Left cardiac atrium (tissue), 4 donors: ENCODE measurements at regions not wholly inside any gene's neighbourhood (a gene's known extent, or its start where the extent isn't known, plus 50 kb on each side); places are given as distances from the start of the nearest gene placed in this dataset.
"Not testable (repeated sequence)": the region's sequence is repeated elsewhere in the genome, so short reads cannot be mapped to it uniquely, and the experiment has no call there.

Source experiments
- ATAC-seq, 2 donors: fragments of 200-7000 bp; cut with Tn5 transposase; one replicate each; pipeline ENCODE4 v1.9.1; 2020; ENCODE audit warnings: mild to moderate bottlenecking in 2 of 2, moderate library complexity in 2 of 2
- DNase-seq: peaks from one replicate; pipeline ENCODE4 v3.0.0-alpha.2; 2020
- intact Hi-C, 2 donors: fragments of 100-400 bp; cut with DNase I; formaldehyde crosslinking; loops; one replicate each; pipeline versions ENCODE4 v1.14.1 to v1.15.1; 2022 to 2023
- donor health status: DM: no; HTN: yes; CAD: no.
- donor health status: DM: no; HTN: yes; CAD: no; lungs with severe emphysema.
- donor health status: DM: yes; HTN: yes; CAD: no.
- donor health status: Dilated cardiomyopathy.

GRCh38 chr5:87015901-87016300 is 251.8 kb upstream of the RASA1 start:
- intact Hi-C loops: no loop called here
- ATAC-seq: no peak
- no peak for DNase-seq

DNA sequence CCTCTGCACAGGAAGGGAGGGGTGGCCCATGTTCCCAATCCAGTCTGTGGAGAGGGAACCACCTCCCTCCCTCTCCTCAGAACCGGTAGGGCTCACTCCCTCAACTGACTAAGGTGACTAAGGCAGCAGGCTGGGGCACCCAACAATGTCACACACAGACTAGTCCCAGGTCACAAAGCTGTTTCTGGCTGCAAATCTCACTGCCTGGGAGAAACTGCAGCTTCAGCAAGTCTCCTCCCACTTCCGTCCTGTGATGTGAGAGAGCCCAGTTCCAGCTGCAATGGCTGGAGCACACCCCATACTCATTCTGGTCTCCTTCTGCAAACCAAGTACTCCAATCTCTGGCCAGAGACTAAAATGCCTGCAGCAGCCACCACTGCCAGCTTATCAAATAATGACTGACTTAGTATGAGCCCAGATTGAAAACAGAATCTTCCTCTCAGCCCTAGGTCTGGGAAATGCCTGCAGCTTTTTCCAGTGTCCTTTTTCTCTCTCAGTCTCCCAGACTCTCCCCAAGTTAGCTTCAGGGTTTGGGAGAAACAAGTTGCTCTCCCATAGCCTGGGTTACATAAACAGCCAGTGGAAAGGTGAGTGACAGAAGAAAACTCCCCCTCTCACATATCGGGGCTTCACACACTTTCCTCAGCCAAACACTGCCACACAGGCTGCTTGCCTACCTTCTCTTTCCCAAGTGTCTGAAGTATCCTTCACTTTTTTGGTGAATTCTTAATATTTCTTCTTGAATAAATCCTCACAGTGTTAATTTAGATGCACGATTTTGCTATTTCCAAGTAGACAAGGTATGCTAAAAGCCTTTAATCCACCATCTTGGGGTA is 247.4 kb upstream of the RASA1 start:
- intact Hi-C loops: no loop called here
- DNase-seq (peak; percentile 24), ATAC-seq (peak; percentile 89 to 90)

DNA sequence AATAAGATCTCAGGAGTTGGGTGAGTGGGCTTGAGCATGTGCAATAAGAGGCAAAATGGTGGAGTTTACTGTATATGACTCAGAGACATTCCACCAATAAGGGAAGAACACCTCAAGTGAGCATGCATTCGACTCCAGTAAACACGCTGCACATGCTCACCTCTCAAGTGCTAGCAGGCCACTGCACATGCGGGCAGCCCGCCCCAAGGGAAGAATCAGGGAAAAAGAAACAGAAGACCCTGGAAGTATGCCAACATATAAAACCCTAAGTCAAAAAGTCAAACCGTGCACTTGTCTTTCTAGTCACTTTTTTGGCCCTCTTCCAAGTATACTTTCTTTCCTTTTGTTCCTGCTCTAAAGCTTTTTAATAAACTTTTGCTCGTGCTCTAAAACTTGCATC is 245.3 kb upstream of the RASA1 start:
- ATAC-seq (no peak), DNase-seq (no peak)
- intact Hi-C loops: no loop called here

DNA sequence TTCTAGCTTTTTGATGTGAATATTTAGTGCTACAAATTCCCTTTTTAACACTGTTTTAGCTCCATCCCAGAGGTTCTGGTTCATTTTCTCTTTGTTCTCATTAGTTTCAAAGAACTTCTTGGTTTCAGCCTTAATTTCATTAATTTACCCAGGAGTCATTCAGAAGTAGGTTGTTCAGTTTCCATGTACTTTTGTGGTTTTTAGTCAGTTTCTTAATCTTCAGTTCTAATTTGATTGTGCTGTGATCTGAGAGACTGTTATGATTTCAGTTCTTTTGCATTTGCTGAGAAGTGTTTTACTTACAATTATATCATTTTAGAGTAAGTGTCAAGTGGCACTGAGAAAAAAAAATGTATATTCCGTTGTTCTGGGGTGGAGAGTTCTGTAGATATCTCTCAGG is 240.1 kb upstream of the RASA1 start:
- intact Hi-C loops: no loop called here
- DNase-seq (no peak), ATAC-seq (no peak)

GRCh38 chr5:87029951-87030350 is 237.7 kb upstream of the RASA1 start:
- ATAC-seq: no peak
- DNase-seq: no peak
- intact Hi-C loops: no loop called here

DNA sequence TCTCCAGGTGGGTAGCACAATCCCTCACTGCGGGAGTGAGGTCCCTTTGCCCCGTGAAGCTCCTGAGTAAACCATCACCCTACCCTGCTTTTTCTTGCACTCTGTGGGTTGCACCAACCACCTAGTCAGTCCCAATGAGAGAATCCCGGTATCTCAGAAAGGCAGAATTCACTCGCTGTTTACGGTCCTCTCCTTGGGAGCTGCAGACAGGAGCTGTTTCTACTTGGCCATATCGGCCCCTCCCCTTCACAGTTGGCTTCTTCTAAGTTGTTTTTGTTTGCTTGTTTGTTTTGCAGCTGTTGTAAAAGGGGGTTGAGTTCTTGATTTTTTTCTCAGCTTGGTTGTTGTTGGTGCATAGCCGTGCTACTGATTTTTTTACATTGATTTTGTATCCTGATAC is 237.0 kb upstream of the RASA1 start:
- intact Hi-C loops: no loop called here
- DNase-seq: no peak
- no peak for ATAC-seq

DNA sequence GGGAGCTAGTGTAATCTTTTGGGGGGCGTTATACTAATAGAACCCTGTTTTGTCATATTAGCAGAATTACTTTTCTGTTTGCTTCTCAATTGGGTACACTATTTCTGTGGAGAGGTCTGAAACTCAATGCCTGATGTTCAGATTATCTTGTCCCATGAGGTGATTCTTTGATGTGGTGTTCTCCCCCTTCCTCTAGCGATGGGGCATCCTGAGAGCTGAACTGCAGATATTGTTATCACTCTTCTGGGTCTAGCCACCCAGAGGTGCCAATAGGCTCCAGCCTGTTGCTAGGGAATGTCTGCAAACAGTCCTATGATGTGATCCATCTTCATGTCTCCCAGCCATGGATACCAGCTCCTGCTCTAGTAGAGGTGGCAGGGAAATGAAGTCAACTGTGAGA is 233.1 kb upstream of the RASA1 start:
- ATAC-seq: no peak
- intact Hi-C loops: no loop called here
- no peak for DNase-seq

GRCh38 chr5:87042554-87042953 is 225.1 kb upstream of the RASA1 start:
- no peak for ATAC-seq
- intact Hi-C loops: no loop called here
- DNase-seq: no peak

GRCh38 chr5:87048156-87048555 is 219.5 kb upstream of the RASA1 start:
- intact Hi-C loops: no loop called here
- no peak for DNase-seq
- ATAC-seq: no peak

- DNase-seq, intact Hi-C loops, ATAC-seq: not testable (repeated sequence)
Observed at GRCh38 chr5:87049012-87049411, 218.7 kb upstream of the RASA1 start.

GRCh38 chr5:87051502-87052113 is 216.1 kb upstream of the RASA1 start:
- ATAC-seq: no peak
- intact Hi-C loops: no loop called here

GRCh38 chr5:87053146-87053545 is 214.5 kb upstream of the RASA1 start:
- no peak for DNase-seq
- intact Hi-C loops: no loop called here
- ATAC-seq: no peak

More at GRCh38 chr5:87051502-87052113, 216.1 kb upstream of the RASA1 start:
- DNase-seq: no peak

DNA sequence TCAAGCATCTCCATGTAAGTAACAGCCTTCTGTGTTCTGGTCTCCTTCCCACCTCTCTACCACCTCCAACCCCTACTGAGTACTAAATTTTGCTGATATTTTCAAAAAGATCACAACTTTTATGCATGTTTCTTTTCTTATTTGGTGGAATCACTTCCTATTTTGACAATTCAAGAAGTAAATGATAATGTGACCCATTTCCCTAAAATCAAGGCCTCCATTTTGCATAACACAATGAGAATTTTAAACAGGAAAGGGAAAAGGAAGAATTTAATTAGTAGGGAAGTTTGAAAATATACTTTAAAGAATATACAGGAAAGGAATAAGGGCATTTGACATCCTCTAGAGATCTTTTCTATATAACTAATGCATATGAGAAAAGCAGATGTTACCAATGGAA is 212.9 kb upstream of the RASA1 start:
- DNase-seq: no peak
- intact Hi-C loops: no loop called here

DNA sequence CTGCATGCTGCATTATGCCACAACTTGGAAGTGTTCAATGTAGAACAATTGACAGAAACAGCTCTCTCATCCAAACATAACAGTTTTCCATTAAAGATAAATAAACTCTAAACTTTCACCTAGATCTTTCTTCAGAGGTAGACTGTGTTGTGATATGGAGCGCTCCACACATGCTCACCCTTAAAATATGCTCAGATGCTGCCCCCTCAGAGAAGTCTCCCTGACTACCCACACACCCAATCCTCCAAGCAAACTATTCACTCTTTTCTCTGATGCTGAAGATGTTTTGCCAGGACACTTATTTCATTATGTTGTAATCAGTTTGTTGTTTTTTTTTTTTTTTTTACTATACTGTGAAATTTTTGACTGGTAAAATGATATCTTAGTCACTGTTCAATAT is 206.6 kb upstream of the RASA1 start:
- no peak for DNase-seq
- intact Hi-C loops: no loop called here
- ATAC-seq: no peak

More for the DNA sequence above, 212.9 kb upstream of the RASA1 start:
- ATAC-seq: no peak

- ATAC-seq (no peak), DNase-seq (no peak)
- intact Hi-C loops: no loop called here
Observed at GRCh38 chr5:87069311-87069710, 198.4 kb upstream of the RASA1 start.

DNA sequence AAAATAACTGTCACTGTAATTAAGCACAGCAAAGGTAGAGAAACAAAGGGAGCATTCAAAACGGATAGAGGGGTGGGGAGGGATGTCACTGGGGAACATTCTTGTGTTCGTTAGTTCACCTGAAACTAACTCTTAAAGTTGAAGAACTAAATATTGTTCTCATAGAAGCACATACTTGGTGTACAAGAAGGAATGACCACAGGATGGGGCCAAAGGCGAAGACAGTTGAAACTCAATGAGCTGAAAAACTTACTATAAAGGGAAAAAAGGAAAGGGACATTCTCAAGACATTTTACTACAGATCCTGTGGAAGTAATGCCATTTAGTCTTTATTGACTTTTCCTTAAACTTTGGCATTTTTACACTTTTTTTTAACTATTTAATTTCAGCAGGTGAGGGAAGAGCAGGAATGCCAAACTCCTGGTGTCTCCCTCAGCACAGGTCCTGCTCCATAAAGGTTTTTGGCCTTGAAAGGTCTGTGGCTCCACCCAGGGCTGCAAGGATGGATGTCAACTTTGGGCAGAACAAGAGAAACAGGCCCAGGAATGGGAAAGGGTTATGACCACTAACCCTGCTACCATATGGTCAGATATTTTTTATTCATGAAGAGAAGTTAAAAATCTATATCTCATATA is 197.6 kb upstream of the RASA1 start:
- peak; percentile 41 to 53 for ATAC-seq
- intact Hi-C loops: loop anchor here in 1 of 2 donors (10.0 kb wide), 1 partner anchor 325 kb away; no protein-coding TSS in a partner anchor
- peak; percentile 28 for DNase-seq

- DNase-seq (no peak), ATAC-seq (no peak)
- intact Hi-C loops: loop anchor here in 1 of 2 donors (10.0 kb wide), 1 partner anchor 321 kb away; no protein-coding TSS in a partner anchor
Observed at GRCh38 chr5:87074072-87074471, 193.6 kb upstream of the RASA1 start.

DNA sequence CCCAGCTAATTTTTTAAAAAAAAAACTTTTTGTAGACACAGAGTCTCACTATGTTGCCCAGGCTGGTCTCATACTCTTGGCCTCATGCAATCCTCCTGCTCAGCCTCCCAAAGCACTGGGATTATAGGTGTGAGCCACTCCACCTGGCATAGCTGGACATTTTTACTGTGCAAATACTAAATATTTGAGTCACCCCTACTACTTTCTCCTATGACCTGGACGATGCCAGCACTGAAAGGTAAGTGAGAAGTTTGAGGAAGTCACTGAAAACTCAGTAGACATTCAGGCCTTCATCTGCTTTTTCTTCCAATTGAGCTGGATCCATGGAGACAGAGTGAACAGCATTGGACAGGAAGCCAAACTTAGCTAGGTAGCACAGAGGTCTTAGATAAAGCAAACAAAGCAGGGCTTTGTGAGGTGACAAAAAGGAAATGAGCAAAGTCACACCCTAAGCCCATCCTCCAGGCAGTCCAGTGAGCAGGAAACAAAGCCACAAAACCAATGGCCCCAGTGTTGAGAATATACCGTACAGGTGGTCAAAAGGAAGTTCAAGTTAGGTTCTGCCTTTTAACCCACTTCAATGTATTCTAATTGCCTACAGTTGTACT is 192.6 kb upstream of the RASA1 start:
- intact Hi-C loops: loop anchor here in 1 of 2 donors (10.0 kb wide), 1 partner anchor 320 kb away; no protein-coding TSS in a partner anchor

GRCh38 chr5:87076411-87076810 is 191.3 kb upstream of the RASA1 start:
- intact Hi-C loops: loop anchor here in 1 of 2 donors (10.0 kb wide), 1 partner anchor 318 kb away; no protein-coding TSS in a partner anchor
- ATAC-seq (no peak), DNase-seq (no peak)

More for the DNA sequence above, 192.6 kb upstream of the RASA1 start:
- DNase-seq (no peak), ATAC-seq (peak in 1 of 2 donors; percentile 55)

DNA sequence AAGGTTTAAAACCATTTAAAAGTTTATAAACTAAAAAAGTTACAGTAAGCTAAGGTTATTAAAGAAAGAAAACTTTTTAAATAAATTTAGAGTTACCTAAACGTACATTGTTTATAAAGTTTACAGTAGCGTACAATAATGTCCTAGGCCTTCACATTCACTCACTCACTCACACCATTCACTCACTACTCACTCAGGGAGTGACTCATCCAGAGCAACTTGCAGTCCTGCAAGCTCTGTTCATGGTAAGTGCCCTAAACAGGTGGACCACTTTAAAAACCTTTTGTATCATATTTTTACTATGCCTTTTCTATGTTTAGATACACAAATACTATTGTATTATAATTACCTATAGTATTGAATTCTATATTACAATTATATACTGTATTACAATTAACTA is 190.8 kb upstream of the RASA1 start:
- DNase-seq (no peak), ATAC-seq (no peak)
- intact Hi-C loops: loop anchor here in 1 of 2 donors (10.0 kb wide), 1 partner anchor 318 kb away; no protein-coding TSS in a partner anchor
